AG20443 (cell line): ENCODE measurements at regions not wholly inside any gene's neighbourhood (a gene's known extent, or its start where the extent isn't known, plus 50 kb on each side); places are given as distances from the start of the nearest gene placed in this dataset.

Source experiments
- DNase-seq: peaks from one replicate; pipeline ENCODE4 v3.0.0; 2012; ENCODE audit warnings: low spot score, mixed read lengths

- DNase-seq, result no peak
These were observed 398.4 kb downstream of the METTL4 start for GRCh38 chr18:2172881-2173280.

- no peak for DNase-seq
These were observed 397.8 kb downstream of the METTL4 start for GRCh38 chr18:2173486-2173885.

- DNase-seq, result no peak
These were observed 393.3 kb downstream of the METTL4 start for GRCh38 chr18:2178036-2178435.

GRCh38 chr18:2179498-2180183 is 391.7 kb downstream of the METTL4 start:
- DNase-seq, result no peak

- DNase-seq, result no peak
These were observed 390.7 kb downstream of the METTL4 start for GRCh38 chr18:2180586-2180985.

GRCh38 chr18:2183432-2183831 is 387.9 kb downstream of the METTL4 start:
- DNase-seq, result no peak

GRCh38 chr18:2186967-2187366 is 384.3 kb downstream of the METTL4 start:
- DNase-seq, result no peak

- no peak for DNase-seq
These were observed 383.0 kb downstream of the METTL4 start for GRCh38 chr18:2188258-2188657.

- DNase-seq, result no peak
These were observed 380.0 kb downstream of the METTL4 start for GRCh38 chr18:2191180-2191790.

- no peak for DNase-seq
These were observed 378.7 kb downstream of the METTL4 start for GRCh38 chr18:2192562-2192961.

- no peak for DNase-seq
These were observed 373.4 kb downstream of the METTL4 start for GRCh38 chr18:2197946-2198345.

GRCh38 chr18:2199060-2199459 is 372.2 kb downstream of the METTL4 start:
- no peak for DNase-seq

GRCh38 chr18:2201036-2201600 is 370.2 kb downstream of the METTL4 start:
- no peak for DNase-seq

GRCh38 chr18:2204736-2205135 is 366.6 kb downstream of the METTL4 start:
- no peak for DNase-seq

GRCh38 chr18:2207294-2207693 is 364.0 kb downstream of the METTL4 start:
- no peak for DNase-seq

- DNase-seq, result no peak
These were observed 358.6 kb downstream of the METTL4 start for GRCh38 chr18:2212598-2213205.

GRCh38 chr18:2213905-2214304 is 357.4 kb downstream of the METTL4 start:
- no peak for DNase-seq

GRCh38 chr18:2217356-2217755 is 353.9 kb downstream of the METTL4 start:
- no peak for DNase-seq

GRCh38 chr18:2218101-2218500 is 353.2 kb downstream of the METTL4 start:
- DNase-seq, result no peak

- no peak for DNase-seq
These were observed 351.6 kb downstream of the METTL4 start for GRCh38 chr18:2219706-2220105.

- no peak for DNase-seq
These were observed 348.8 kb downstream of the METTL4 start for GRCh38 chr18:2222270-2223185.

GRCh38 chr18:2223449-2223848 is 347.9 kb downstream of the METTL4 start:
- DNase-seq, result no peak
